ENCODE measurements at regions not wholly inside any gene's neighbourhood (a gene's known extent, or its start where the extent isn't known, plus 50 kb on each side); places are given as distances from the start of the nearest gene placed in this dataset.

DNA sequence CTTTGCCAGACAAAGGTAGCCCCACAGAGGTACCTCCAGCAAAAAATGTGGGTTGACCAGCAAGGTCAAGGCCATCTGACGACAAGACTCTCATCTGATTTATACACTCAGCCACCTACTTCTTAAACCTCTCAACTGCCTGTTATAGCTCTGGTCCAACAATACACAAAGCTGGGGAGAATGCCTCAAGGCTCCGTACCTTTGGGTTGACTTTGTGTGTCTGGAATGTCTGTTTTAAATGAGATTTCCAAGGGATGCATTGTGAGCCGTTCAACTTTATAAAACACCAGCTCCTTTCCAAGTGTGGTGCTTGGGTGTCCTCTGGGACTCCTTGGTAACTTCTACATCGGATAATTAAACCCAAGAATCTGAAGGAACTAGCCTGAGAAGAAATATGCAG is 167.0 kb upstream of the RPL34 start:
- no peak for TF ChIP-seq ZEB2 (tag by site-specific recombination; IDR thresholded peaks at IDR 0.05)
- TF ChIP-seq, protein P1, sequence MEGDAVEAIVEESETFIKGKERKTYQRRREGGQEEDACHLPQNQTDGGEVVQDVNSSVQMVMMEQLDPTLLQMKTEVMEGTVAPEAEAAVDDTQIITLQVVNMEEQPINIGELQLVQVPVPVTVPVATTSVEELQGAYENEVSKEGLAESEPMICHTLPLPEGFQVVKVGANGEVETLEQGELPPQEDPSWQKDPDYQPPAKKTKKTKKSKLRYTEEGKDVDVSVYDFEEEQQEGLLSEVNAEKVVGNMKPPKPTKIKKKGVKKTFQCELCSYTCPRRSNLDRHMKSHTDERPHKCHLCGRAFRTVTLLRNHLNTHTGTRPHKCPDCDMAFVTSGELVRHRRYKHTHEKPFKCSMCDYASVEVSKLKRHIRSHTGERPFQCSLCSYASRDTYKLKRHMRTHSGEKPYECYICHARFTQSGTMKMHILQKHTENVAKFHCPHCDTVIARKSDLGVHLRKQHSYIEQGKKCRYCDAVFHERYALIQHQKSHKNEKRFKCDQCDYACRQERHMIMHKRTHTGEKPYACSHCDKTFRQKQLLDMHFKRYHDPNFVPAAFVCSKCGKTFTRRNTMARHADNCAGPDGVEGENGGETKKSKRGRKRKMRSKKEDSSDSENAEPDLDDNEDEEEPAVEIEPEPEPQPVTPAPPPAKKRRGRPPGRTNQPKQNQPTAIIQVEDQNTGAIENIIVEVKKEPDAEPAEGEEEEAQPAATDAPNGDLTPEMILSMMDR (tag by site-specific recombination; IDR thresholded peaks at IDR 0.05): no peak
- no peak for TF ChIP-seq ZNF292 (tag by site-specific recombination; IDR thresholded peaks at IDR 0.05; ENCODE audit: borderline replicate concordance, low read depth)
- no peak for TF ChIP-seq ZNF747 (tag by site-specific recombination; IDR thresholded peaks at IDR 0.05)
- TF ChIP-seq, protein P2, sequence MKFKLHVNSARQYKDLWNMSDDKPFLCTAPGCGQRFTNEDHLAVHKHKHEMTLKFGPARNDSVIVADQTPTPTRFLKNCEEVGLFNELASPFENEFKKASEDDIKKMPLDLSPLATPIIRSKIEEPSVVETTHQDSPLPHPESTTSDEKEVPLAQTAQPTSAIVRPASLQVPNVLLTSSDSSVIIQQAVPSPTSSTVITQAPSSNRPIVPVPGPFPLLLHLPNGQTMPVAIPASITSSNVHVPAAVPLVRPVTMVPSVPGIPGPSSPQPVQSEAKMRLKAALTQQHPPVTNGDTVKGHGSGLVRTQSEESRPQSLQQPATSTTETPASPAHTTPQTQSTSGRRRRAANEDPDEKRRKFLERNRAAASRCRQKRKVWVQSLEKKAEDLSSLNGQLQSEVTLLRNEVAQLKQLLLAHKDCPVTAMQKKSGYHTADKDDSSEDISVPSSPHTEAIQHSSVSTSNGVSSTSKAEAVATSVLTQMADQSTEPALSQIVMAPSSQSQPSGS (tag by site-specific recombination; IDR thresholded peaks at IDR 0.05; ENCODE audit: low read depth): no peak
- TF ChIP-seq GLI2 (tag by site-specific recombination; IDR thresholded peaks at IDR 0.05; ENCODE audit: borderline replicate concordance, low read depth): no peak
- TF ChIP-seq, protein P3, sequence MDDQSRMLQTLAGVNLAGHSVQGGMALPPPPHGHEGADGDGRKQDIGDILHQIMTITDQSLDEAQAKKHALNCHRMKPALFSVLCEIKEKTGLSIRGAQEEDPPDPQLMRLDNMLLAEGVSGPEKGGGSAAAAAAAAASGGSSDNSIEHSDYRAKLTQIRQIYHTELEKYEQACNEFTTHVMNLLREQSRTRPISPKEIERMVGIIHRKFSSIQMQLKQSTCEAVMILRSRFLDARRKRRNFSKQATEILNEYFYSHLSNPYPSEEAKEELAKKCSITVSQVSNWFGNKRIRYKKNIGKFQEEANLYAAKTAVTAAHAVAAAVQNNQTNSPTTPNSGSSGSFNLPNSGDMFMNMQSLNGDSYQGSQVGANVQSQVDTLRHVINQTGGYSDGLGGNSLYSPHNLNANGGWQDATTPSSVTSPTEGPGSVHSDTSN (CRISPR knock-in tag; IDR thresholded peaks at IDR 0.05): no peak
- no peak for TF ChIP-seq ZNF701 (tag by site-specific recombination; IDR thresholded peaks at IDR 0.05)
- TF ChIP-seq, protein P4, sequence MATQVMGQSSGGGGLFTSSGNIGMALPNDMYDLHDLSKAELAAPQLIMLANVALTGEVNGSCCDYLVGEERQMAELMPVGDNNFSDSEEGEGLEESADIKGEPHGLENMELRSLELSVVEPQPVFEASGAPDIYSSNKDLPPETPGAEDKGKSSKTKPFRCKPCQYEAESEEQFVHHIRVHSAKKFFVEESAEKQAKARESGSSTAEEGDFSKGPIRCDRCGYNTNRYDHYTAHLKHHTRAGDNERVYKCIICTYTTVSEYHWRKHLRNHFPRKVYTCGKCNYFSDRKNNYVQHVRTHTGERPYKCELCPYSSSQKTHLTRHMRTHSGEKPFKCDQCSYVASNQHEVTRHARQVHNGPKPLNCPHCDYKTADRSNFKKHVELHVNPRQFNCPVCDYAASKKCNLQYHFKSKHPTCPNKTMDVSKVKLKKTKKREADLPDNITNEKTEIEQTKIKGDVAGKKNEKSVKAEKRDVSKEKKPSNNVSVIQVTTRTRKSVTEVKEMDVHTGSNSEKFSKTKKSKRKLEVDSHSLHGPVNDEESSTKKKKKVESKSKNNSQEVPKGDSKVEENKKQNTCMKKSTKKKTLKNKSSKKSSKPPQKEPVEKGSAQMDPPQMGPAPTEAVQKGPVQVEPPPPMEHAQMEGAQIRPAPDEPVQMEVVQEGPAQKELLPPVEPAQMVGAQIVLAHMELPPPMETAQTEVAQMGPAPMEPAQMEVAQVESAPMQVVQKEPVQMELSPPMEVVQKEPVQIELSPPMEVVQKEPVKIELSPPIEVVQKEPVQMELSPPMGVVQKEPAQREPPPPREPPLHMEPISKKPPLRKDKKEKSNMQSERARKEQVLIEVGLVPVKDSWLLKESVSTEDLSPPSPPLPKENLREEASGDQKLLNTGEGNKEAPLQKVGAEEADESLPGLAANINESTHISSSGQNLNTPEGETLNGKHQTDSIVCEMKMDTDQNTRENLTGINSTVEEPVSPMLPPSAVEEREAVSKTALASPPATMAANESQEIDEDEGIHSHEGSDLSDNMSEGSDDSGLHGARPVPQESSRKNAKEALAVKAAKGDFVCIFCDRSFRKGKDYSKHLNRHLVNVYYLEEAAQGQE (tag by site-specific recombination; IDR thresholded peaks at IDR 0.05): no peak
- no peak for TF ChIP-seq ZNF610 (tag by site-specific recombination; IDR thresholded peaks at IDR 0.05; ENCODE audit: borderline replicate concordance)
- TF ChIP-seq ZNF24 (tag by site-specific recombination; IDR thresholded peaks at IDR 0.05): no peak
- TF ChIP-seq REPIN1 (tag by site-specific recombination; IDR thresholded peaks at IDR 0.05; ENCODE audit: low read depth): no peak
- no peak for TF ChIP-seq KLF10 (tag by site-specific recombination; IDR thresholded peaks at IDR 0.05)
